ENCODE measurements at regions not wholly inside any gene's neighbourhood (a gene's known extent, or its start where the extent isn't known, plus 50 kb on each side); places are given as distances from the start of the nearest gene placed in this dataset.
"Not testable (repeated sequence)": the region's sequence is repeated elsewhere in the genome, so short reads cannot be mapped to it uniquely, and the experiment has no call there.

- TF ChIP-seq MAFK (IDR thresholded peaks at IDR 0.05; ENCODE audit: partially characterized antibody); POLR2A (IDR thresholded peaks at IDR 0.05; ENCODE audit: low read length); RAD21 (conservative IDR thresholded peaks at IDR 0.05 in 1 of 2, IDR thresholded peaks at IDR 0.05 in 1 of 2); RNF2 (IDR thresholded peaks at IDR 0.05; ENCODE audit: borderline replicate concordance, low read depth); CTCF (IDR thresholded peaks at IDR 0.05); BHLHE40 (IDR thresholded peaks at IDR 0.05; ENCODE audit: low read depth, low read length); E2F6 (IDR thresholded peaks at IDR 0.05; ENCODE audit: borderline replicate concordance, low read depth); REST (IDR thresholded peaks at IDR 0.05); TP53 (CRISPR knock-in tag; IDR thresholded peaks at IDR 0.05); HOXA7 (CRISPR knock-in tag; IDR thresholded peaks at IDR 0.05); RFX5 (IDR thresholded peaks at IDR 0.05); BCL3 (IDR thresholded peaks at IDR 0.05); JUN (IDR thresholded peaks at IDR 0.05): not testable (repeated sequence)
Observed at GRCh38 chr20:30406370-30406769, 851.1 kb upstream of the DEFB115 start.

Data from A549 (cell line).